HCT116 (cell line): ENCODE measurements at regions not wholly inside any gene's neighbourhood (a gene's known extent, or its start where the extent isn't known, plus 50 kb on each side); places are given as distances from the start of the nearest gene placed in this dataset.

Experiments used
- ATAC-seq: fragments of 200-7000 bp; cut with Tn5 transposase; 2 replicates; pipeline ENCODE4 v1.9.1; 2020; ENCODE audit warnings: mild to moderate bottlenecking, moderate library complexity
- BruUV-seq: library from RNA; stranded (reverse); fragments of 400-500 nt; replicated peaks from 2 replicates; lab custom pipeline; 2021; lab: Mats Ljungman, UMichigan
- CTCF ChIA-PET: fragments of 300-600 bp; sonication (Branson Sonifier 250); formaldehyde crosslinking; loops from one replicate; lab custom pipeline; 2021; ENCODE audit warnings: antibody characterized with exemption; lab: Charles Lee
- POLR2A ChIA-PET: fragments of 300-600, 350-600 bp; sonication (Branson Sonifier 250); formaldehyde crosslinking; loops from one replicate; lab custom pipeline; 2021; ENCODE audit warnings: antibody characterized with exemption; lab: Charles Lee
- RAD21 ChIA-PET, 2 experiments: fragments of 300-600 bp; sonication (Branson Sonifier 250); formaldehyde crosslinking; loops; one replicate each; lab custom pipeline; 2023; ENCODE audit warnings: low total read pairs in 2 of 2; ENCODE audit not compliant: uncharacterized antibody in 2 of 2, unreplicated experiment in 2 of 2, low non-redundant PET in 1 of 2; lab: Charles Lee
- DNase-seq: peaks from one replicate; pipeline ENCODE4 v3.0.0-alpha.2; 2010; ENCODE audit warnings: low read depth, low spot score
- H2AFZ ChIP-seq: fragments of 200-600 bp; shearing (Covaris generic), sonication (generic); 2 replicates; pipeline ENCODE4 v1.6.1; 2017; ENCODE audit warnings: low read depth, mixed run types, mixed read lengths, antibody characterized with exemption, low read length; ENCODE audit not compliant: poor library complexity, severe bottlenecking
- H3K27ac ChIP-seq: 2 replicates; pipeline ENCODE4 v1.5.1; 2012; ENCODE audit warnings: low read depth, low read length
- H3K27me3 ChIP-seq: fragments of 200-600 bp; sonication (generic); 2 replicates; pipeline ENCODE4 v1.6.1; 2016; ENCODE audit warnings: mixed run types, low read length, mixed read lengths; ENCODE audit not compliant: insufficient read depth
- H3K36me3 ChIP-seq, 2 experiments: fragments of 200-500 bp in 1 of 2; fragments of 200-600 bp in 1 of 2; sonication (Bioruptor generic) in 1 of 2; sonication (generic) in 1 of 2; 2 replicates each; pipeline versions ENCODE4 v1.5.1 to v1.6.1; 2014 to 2016; ENCODE audit warnings: low read length in 2 of 2, inconsistent platforms in 1 of 2, mixed read lengths in 1 of 2, mixed run types in 1 of 2; ENCODE audit not compliant: insufficient read depth in 2 of 2, control insufficient read depth in 1 of 2
- H3K4me1 ChIP-seq, 2 experiments: fragments of 200-600 bp in 1 of 2; sonication (generic) in 1 of 2; 2 replicates each; pipeline versions ENCODE4 v1.5.1 to v1.6.1; 2012 to 2017; ENCODE audit warnings: low read length in 2 of 2, inconsistent platforms in 1 of 2, mild to moderate bottlenecking in 1 of 2, mixed read lengths in 1 of 2, mixed run types in 1 of 2, moderate library complexity in 1 of 2; ENCODE audit not compliant: insufficient read depth in 2 of 2, control insufficient read depth in 1 of 2
- H3K4me2 ChIP-seq: fragments of 200-600 bp; sonication (generic); 2 replicates; pipeline ENCODE4 v1.6.1; 2017; ENCODE audit warnings: mixed run types, low read length, mixed read lengths
- H3K4me3 ChIP-seq, 2 experiments: fragments of 200-600 bp in 1 of 2; sonication (generic) in 1 of 2; replicated peaks in 1 of 2; 2 replicates each; pipeline ENCODE4 v1.5.1; 2011 to 2016; ENCODE audit warnings: low read length in 2 of 2, control low read depth in 1 of 2, low read depth in 1 of 2, mild to moderate bottlenecking in 1 of 2, mixed read lengths in 1 of 2, mixed run types in 1 of 2
- H3K79me2 ChIP-seq: fragments of 200-600 bp; sonication (generic); 2 replicates; pipeline ENCODE4 v1.6.1; 2017; ENCODE audit warnings: mild to moderate bottlenecking, mixed run types, low read length, moderate library complexity, mixed read lengths; ENCODE audit not compliant: insufficient read depth
- H3K9ac ChIP-seq: fragments of 200-600 bp; sonication (generic); 2 replicates; pipeline ENCODE4 v1.6.1; 2016; ENCODE audit warnings: low read length, mixed read lengths
- H3K9me2 ChIP-seq: fragments of 200-600 bp; sonication (generic), shearing (Covaris generic); 2 replicates; pipeline ENCODE4 v1.6.1; 2017; ENCODE audit warnings: mixed run types, mild to moderate bottlenecking, moderate library complexity; ENCODE audit not compliant: insufficient read depth
- H3K9me3 ChIP-seq, 2 experiments: fragments of 200-500 bp in 1 of 2; fragments of 200-600 bp in 1 of 2; sonication (Bioruptor generic) in 1 of 2; sonication (generic) in 1 of 2; 2 replicates each; pipeline ENCODE4 v1.6.1; 2014 to 2017; ENCODE audit warnings: low read length in 2 of 2, mixed read lengths in 2 of 2, inconsistent platforms in 1 of 2, low read depth in 1 of 2, mild to moderate bottlenecking in 1 of 2, mixed run types in 1 of 2, moderate library complexity in 1 of 2; ENCODE audit not compliant: control insufficient read depth in 1 of 2, insufficient read depth in 1 of 2
- H4K20me1 ChIP-seq: fragments of 200-600 bp; sonication (generic), shearing (Covaris generic); 2 replicates; pipeline ENCODE4 v1.6.1; 2017; ENCODE audit warnings: mixed run types, mild to moderate bottlenecking, moderate library complexity; ENCODE audit not compliant: insufficient read depth
- CBX3 ChIP-seq: IDR thresholded peaks from 2 replicates; pipeline ENCODE4 v1.6.1; 2012; ENCODE audit warnings: low read depth
- CEBPB ChIP-seq: IDR thresholded peaks from 2 replicates; pipeline ENCODE4 v1.6.1; 2012; ENCODE audit warnings: low read depth
- ELF1 ChIP-seq: IDR thresholded peaks from 2 replicates; pipeline ENCODE4 v1.6.1; 2012; ENCODE audit warnings: low read depth, borderline replicate concordance
- EZH2 ChIP-seq: fragments of 200-600 bp; sonication (generic); IDR thresholded peaks from 2 replicates; pipeline ENCODE4 v1.6.1; 2017; ENCODE audit warnings: antibody characterized with exemption, mixed run types
- EZH2phosphoT487 ChIP-seq: fragments of 200-600 bp; IDR thresholded peaks from 2 replicates; pipeline ENCODE4 v1.6.1; 2018; ENCODE audit warnings: antibody characterized with exemption, borderline replicate concordance
- FOSL1 ChIP-seq: IDR thresholded peaks from 2 replicates; pipeline ENCODE4 v1.6.1; 2012; ENCODE audit warnings: low read depth
- JUND ChIP-seq: IDR thresholded peaks from 2 replicates; pipeline ENCODE4 v1.6.1; 2012
- POLR2A ChIP-seq: IDR thresholded peaks from 2 replicates; pipeline ENCODE4 v1.7.0; 2011; ENCODE audit warnings: borderline replicate concordance; ENCODE audit not compliant: insufficient read depth, insufficient read length; ENCODE audit errors: extremely low read depth
- POLR2AphosphoS5 ChIP-seq: IDR thresholded peaks from 2 replicates; pipeline ENCODE4 v1.6.1; 2011; ENCODE audit warnings: mild to moderate bottlenecking, low read depth, low read length, moderate library complexity
- SP1 ChIP-seq: IDR thresholded peaks from 2 replicates; pipeline ENCODE4 v1.6.1; 2012; ENCODE audit warnings: low read depth
- TCF7L2 ChIP-seq: IDR thresholded peaks from 2 replicates; pipeline ENCODE4 v1.7.0; 2011; ENCODE audit warnings: borderline replicate concordance, inconsistent platforms; ENCODE audit not compliant: insufficient read depth, insufficient read length; ENCODE audit errors: extremely low read depth
- YY1 ChIP-seq: IDR thresholded peaks from 2 replicates; pipeline ENCODE4 v1.6.1; 2011; ENCODE audit warnings: low read length, low read depth, moderate library complexity, mild to moderate bottlenecking; ENCODE audit not compliant: insufficient replicate concordance; ENCODE audit errors: extremely low read depth
- ZBTB33 ChIP-seq: IDR thresholded peaks from 2 replicates; pipeline ENCODE4 v1.6.1; 2011; ENCODE audit warnings: mild to moderate bottlenecking, low read length, moderate library complexity; ENCODE audit not compliant: insufficient replicate concordance; ENCODE audit errors: extremely low read depth
- ZFX ChIP-seq: fragments of 450-650 bp; IDR thresholded peaks from 2 replicates; pipeline ENCODE4 v1.6.1; 2017
- ZNF274 ChIP-seq: fragments of 200-500 bp; sonication (Bioruptor generic); IDR thresholded peaks from 2 replicates; pipeline ENCODE4 v1.6.1; 2014; ENCODE audit warnings: mild to moderate bottlenecking, low read depth, low read length, inconsistent platforms
- intact Hi-C: fragments of 100-400 bp; cut with micrococcal nuclease; formaldehyde crosslinking; loops from 2 replicates; pipeline ENCODE4 v1.10.0; 2022
- TF ChIP-seq, protein P1 (sequence below): IDR thresholded peaks from 2 replicates; pipeline ENCODE4 v1.6.1; 2012
- TF ChIP-seq, protein P2 (sequence below): IDR thresholded peaks from 2 replicates; pipeline ENCODE4 v1.6.1; 2012
- TF ChIP-seq, protein P3 (sequence below): IDR thresholded peaks from 2 replicates; pipeline ENCODE4 v1.6.1; 2012; ENCODE audit warnings: low read depth

DNA sequence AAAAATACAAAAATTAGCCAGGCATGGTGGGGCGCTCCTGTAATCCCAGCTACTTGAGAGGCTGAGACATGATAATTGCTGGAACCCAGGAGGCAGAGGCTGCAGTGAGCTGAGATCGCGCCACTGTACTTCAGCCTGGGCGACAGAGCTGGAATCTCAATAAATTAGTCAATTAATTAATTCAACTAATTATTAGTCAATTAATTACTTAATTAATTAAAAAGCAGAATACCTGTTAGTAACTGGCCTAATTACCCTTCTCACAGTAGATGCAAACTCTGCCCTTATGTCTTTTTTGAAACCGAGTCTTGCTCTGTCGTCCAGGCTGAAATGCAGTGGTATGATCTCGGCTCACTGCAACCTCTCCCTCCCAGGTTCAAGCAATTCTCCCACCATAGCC lies 261.2 kb downstream of the ASMT start:
- ATAC-seq = no peak

More for the DNA sequence above, 261.2 kb downstream of the ASMT start:
- DNase-seq = no peak
- no TSS peak for BruUV-seq
- intact Hi-C loops = no loop called here
- no peaks in the 10 kb centered on the region for H4K20me1 ChIP-seq
- CTCF ChIA-PET = no interaction called here
- POLR2A ChIA-PET = no interaction called here
- no peaks in the 10 kb centered on the region for H3K36me3 ChIP-seq
- no peaks in the 10 kb centered on the region for H3K4me1 ChIP-seq
- no peak overlapping the region for H3K4me2 ChIP-seq
- H3K9me2 ChIP-seq = no peaks in the 10 kb centered on the region
- RAD21 ChIA-PET = no interaction called here
- no peak overlapping the region for H3K27ac ChIP-seq
- no peaks in the 10 kb centered on the region for H3K9me3 ChIP-seq
- no peak overlapping the region for H3K9ac ChIP-seq
- H3K4me3 ChIP-seq = no peak overlapping the region
- H3K79me2 ChIP-seq = no peaks in the 10 kb centered on the region
- H2AFZ ChIP-seq = no peak overlapping the region
- H3K27me3 ChIP-seq = no peaks in the 10 kb centered on the region
- TF ChIP-seq POLR2AphosphoS5 (no peak), YY1 (no peak), ZNF274 (no peak), CBX3 (no peak), ZBTB33 (no peak), ELF1 (no peak), JUND (no peak), EZH2phosphoT487 (no peak), ZFX (no peak), POLR2A (no peak), CEBPB (no peak), TCF7L2 (no peak), SP1 (no peak), EZH2 (no peak), FOSL1 (no peak)
- TF ChIP-seq, protein P1, sequence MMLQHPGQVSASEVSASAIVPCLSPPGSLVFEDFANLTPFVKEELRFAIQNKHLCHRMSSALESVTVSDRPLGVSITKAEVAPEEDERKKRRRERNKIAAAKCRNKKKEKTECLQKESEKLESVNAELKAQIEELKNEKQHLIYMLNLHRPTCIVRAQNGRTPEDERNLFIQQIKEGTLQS = no peak
- TF ChIP-seq, protein P2, sequence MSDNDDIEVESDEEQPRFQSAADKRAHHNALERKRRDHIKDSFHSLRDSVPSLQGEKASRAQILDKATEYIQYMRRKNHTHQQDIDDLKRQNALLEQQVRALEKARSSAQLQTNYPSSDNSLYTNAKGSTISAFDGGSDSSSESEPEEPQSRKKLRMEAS = no peak
- TF ChIP-seq, protein P3, sequence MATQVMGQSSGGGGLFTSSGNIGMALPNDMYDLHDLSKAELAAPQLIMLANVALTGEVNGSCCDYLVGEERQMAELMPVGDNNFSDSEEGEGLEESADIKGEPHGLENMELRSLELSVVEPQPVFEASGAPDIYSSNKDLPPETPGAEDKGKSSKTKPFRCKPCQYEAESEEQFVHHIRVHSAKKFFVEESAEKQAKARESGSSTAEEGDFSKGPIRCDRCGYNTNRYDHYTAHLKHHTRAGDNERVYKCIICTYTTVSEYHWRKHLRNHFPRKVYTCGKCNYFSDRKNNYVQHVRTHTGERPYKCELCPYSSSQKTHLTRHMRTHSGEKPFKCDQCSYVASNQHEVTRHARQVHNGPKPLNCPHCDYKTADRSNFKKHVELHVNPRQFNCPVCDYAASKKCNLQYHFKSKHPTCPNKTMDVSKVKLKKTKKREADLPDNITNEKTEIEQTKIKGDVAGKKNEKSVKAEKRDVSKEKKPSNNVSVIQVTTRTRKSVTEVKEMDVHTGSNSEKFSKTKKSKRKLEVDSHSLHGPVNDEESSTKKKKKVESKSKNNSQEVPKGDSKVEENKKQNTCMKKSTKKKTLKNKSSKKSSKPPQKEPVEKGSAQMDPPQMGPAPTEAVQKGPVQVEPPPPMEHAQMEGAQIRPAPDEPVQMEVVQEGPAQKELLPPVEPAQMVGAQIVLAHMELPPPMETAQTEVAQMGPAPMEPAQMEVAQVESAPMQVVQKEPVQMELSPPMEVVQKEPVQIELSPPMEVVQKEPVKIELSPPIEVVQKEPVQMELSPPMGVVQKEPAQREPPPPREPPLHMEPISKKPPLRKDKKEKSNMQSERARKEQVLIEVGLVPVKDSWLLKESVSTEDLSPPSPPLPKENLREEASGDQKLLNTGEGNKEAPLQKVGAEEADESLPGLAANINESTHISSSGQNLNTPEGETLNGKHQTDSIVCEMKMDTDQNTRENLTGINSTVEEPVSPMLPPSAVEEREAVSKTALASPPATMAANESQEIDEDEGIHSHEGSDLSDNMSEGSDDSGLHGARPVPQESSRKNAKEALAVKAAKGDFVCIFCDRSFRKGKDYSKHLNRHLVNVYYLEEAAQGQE = no peak
- TF ChIP-seq, all 23 proteins: peak for 0
